ENCODE measurements at regions not wholly inside any gene's neighbourhood (a gene's known extent, or its start where the extent isn't known, plus 50 kb on each side); places are given as distances from the start of the nearest gene placed in this dataset.

- Mint-ChIP-seq H3K27me3 (ENCODE audit: low read depth in 3 of 3) (peaks cover 0 to 3% (median 2%) of the 10 kb centered on the region in 3 donors), H3K9me3 (peaks cover 2 to 17% (median 8%) of the 10 kb centered on the region in 7 donors), H3K36me3 (no peaks in the 10 kb centered on the region), H3K27ac (no peak overlapping the region), H3K4me3 (no peak overlapping the region), H3K4me1 (no peaks in the 10 kb centered on the region)
- DNase-seq, result no peak
- no peak overlapping the region for H3K27ac ChIP-seq (ENCODE audit: low read depth in 1 of 2, low read length in 2 of 2)
- no peaks in the 10 kb centered on the region for H3K36me3 ChIP-seq (replicated peaks in 1 of 2; ENCODE audit: control insufficient read depth in 1 of 2, insufficient read depth in 2 of 2, low read length in 2 of 2)
- no peak overlapping the region for H2AFZ ChIP-seq (ENCODE audit: insufficient read depth, low read depth, low read length, poor library complexity, severe bottlenecking)
- H4K20me1 ChIP-seq (ENCODE audit: insufficient read depth, low read length), result no peaks in the 10 kb centered on the region
- intact Hi-C loops (cut with micrococcal nuclease), result no loop called here
- H3K9ac ChIP-seq (ENCODE audit: insufficient read depth, low read length, poor library complexity, severe bottlenecking), result no peak overlapping the region
- no peak overlapping the region for H3K4me3 ChIP-seq (replicated peaks in 1 of 3; ENCODE audit: low read depth in 2 of 3, low read length in 3 of 3)
- no peaks in the 10 kb centered on the region for H3K79me2 ChIP-seq (ENCODE audit: insufficient read depth, low read length)
- H3K27me3 ChIP-seq (ENCODE audit: control insufficient read depth in 2 of 2, insufficient read depth in 2 of 2, low read length in 2 of 2), result no peaks in the 10 kb centered on the region
- H3K9me3 ChIP-seq (replicated peaks in 1 of 2; ENCODE audit: control insufficient read depth in 1 of 2, insufficient read depth in 1 of 2, low read length in 2 of 2), result peaks cover 6 to 11% of the 10 kb centered on the region in 2 donors
- H3K4me2 ChIP-seq (replicated peaks; ENCODE audit: extremely low read depth, low read length, poor library complexity, severe bottlenecking), result no peak overlapping the region
- no peak for TF ChIP-seq CTCF (IDR thresholded peaks at IDR 0.05)
- H3K4me1 ChIP-seq (ENCODE audit: control insufficient read depth in 1 of 2, insufficient read depth in 2 of 2, low read length in 2 of 2), result no peaks in the 10 kb centered on the region
These were observed 470.5 kb upstream of the THBS1 start for GRCh38 chr15:39110336-39110735.

- no peaks in the 10 kb centered on the region for H3K4me1 Mint-ChIP-seq
- DNase-seq, result no peak
- H3K36me3 Mint-ChIP-seq, result no peaks in the 10 kb centered on the region
- Histone ChIP-seq H3K4me1 (ENCODE audit: control insufficient read depth in 1 of 2, insufficient read depth in 2 of 2, low read length in 2 of 2) (no peaks in the 10 kb centered on the region), H3K79me2 (ENCODE audit: insufficient read depth, low read length) (no peaks in the 10 kb centered on the region), H3K9ac (ENCODE audit: insufficient read depth, low read length, poor library complexity, severe bottlenecking) (no peak overlapping the region), H4K20me1 (ENCODE audit: insufficient read depth, low read length) (no peaks in the 10 kb centered on the region), H3K4me3 (replicated peaks in 1 of 3; ENCODE audit: low read depth in 2 of 3, low read length in 3 of 3) (no peak overlapping the region), H3K4me2 (replicated peaks; ENCODE audit: extremely low read depth, low read length, poor library complexity, severe bottlenecking) (no peak overlapping the region), H3K27ac (ENCODE audit: low read depth in 1 of 2, low read length in 2 of 2) (no peak overlapping the region), H3K36me3 (replicated peaks in 1 of 2; ENCODE audit: control insufficient read depth in 1 of 2, insufficient read depth in 2 of 2, low read length in 2 of 2) (no peaks in the 10 kb centered on the region), H2AFZ (ENCODE audit: insufficient read depth, low read depth, low read length, poor library complexity, severe bottlenecking) (no peak overlapping the region), H3K9me3 (replicated peaks in 1 of 2; ENCODE audit: control insufficient read depth in 1 of 2, insufficient read depth in 1 of 2, low read length in 2 of 2) (peaks cover 7 to 15% of the 10 kb centered on the region in 2 donors), H3K27me3 (ENCODE audit: control insufficient read depth in 2 of 2, insufficient read depth in 2 of 2, low read length in 2 of 2) (no peaks in the 10 kb centered on the region)
- no peak for TF ChIP-seq CTCF (IDR thresholded peaks at IDR 0.05)
- H3K9me3 Mint-ChIP-seq, result peaks cover 2 to 18% (median 10%) of the 10 kb centered on the region in 7 donors
- intact Hi-C loops (cut with micrococcal nuclease), result no loop called here
- H3K4me3 Mint-ChIP-seq, result no peak overlapping the region
- H3K27ac Mint-ChIP-seq, result no peak overlapping the region
- WGBS (ENCODE audit: insufficient coverage), result no CpG with 5 or more reads among the region's 1 CpG
- H3K27me3 Mint-ChIP-seq (ENCODE audit: low read depth in 3 of 3), result peaks cover 0 to 3% (median 2%) of the 10 kb centered on the region in 3 donors
These were observed 470.1 kb upstream of the THBS1 start for GRCh38 chr15:39110746-39111145.
